ENCODE measurements at regions not wholly inside any gene's neighbourhood (a gene's known extent, or its start where the extent isn't known, plus 50 kb on each side); places are given as distances from the start of the nearest gene placed in this dataset.

- TF ChIP-seq ZNF70 (CRISPR knock-in tag; IDR thresholded peaks at IDR 0.05) (no peak), CREB5 (CRISPR knock-in tag; IDR thresholded peaks at IDR 0.05; ENCODE audit: low read depth) (no peak), PATZ1 (CRISPR knock-in tag; IDR thresholded peaks at IDR 0.05; ENCODE audit: borderline replicate concordance) (no peak), SNAI2 (CRISPR knock-in tag; IDR thresholded peaks at IDR 0.05) (no peak), ZNF8 (CRISPR knock-in tag; IDR thresholded peaks at IDR 0.05) (no peak), ZFP30 (CRISPR knock-in tag; IDR thresholded peaks at IDR 0.05) (no peak)
Observed at GRCh38 chr2:18455236-18455862, 105.1 kb downstream of the RDH14 start.
